ENCODE measurements at regions not wholly inside any gene's neighbourhood (a gene's known extent, or its start where the extent isn't known, plus 50 kb on each side); places are given as distances from the start of the nearest gene placed in this dataset.

GRCh38 chr2:59850554-59850953 is 702.9 kb downstream of the BCL11A start:
- H3K4me3 ChIP-seq (replicated peaks; ENCODE audit: insufficient read depth, low read length), result no peak overlapping the region
- no peaks in the 10 kb centered on the region for H3K27me3 ChIP-seq (ENCODE audit: insufficient read depth, poor library complexity, severe bottlenecking)
- TF ChIP-seq, protein P1, sequence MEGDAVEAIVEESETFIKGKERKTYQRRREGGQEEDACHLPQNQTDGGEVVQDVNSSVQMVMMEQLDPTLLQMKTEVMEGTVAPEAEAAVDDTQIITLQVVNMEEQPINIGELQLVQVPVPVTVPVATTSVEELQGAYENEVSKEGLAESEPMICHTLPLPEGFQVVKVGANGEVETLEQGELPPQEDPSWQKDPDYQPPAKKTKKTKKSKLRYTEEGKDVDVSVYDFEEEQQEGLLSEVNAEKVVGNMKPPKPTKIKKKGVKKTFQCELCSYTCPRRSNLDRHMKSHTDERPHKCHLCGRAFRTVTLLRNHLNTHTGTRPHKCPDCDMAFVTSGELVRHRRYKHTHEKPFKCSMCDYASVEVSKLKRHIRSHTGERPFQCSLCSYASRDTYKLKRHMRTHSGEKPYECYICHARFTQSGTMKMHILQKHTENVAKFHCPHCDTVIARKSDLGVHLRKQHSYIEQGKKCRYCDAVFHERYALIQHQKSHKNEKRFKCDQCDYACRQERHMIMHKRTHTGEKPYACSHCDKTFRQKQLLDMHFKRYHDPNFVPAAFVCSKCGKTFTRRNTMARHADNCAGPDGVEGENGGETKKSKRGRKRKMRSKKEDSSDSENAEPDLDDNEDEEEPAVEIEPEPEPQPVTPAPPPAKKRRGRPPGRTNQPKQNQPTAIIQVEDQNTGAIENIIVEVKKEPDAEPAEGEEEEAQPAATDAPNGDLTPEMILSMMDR (IDR thresholded peaks at IDR 0.05; ENCODE audit: insufficient read depth, low read length), result no peak
- TF ChIP-seq, protein P2, sequence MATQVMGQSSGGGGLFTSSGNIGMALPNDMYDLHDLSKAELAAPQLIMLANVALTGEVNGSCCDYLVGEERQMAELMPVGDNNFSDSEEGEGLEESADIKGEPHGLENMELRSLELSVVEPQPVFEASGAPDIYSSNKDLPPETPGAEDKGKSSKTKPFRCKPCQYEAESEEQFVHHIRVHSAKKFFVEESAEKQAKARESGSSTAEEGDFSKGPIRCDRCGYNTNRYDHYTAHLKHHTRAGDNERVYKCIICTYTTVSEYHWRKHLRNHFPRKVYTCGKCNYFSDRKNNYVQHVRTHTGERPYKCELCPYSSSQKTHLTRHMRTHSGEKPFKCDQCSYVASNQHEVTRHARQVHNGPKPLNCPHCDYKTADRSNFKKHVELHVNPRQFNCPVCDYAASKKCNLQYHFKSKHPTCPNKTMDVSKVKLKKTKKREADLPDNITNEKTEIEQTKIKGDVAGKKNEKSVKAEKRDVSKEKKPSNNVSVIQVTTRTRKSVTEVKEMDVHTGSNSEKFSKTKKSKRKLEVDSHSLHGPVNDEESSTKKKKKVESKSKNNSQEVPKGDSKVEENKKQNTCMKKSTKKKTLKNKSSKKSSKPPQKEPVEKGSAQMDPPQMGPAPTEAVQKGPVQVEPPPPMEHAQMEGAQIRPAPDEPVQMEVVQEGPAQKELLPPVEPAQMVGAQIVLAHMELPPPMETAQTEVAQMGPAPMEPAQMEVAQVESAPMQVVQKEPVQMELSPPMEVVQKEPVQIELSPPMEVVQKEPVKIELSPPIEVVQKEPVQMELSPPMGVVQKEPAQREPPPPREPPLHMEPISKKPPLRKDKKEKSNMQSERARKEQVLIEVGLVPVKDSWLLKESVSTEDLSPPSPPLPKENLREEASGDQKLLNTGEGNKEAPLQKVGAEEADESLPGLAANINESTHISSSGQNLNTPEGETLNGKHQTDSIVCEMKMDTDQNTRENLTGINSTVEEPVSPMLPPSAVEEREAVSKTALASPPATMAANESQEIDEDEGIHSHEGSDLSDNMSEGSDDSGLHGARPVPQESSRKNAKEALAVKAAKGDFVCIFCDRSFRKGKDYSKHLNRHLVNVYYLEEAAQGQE (IDR thresholded peaks at IDR 0.05; ENCODE audit: insufficient replicate concordance, low read depth), result no peak
- TF ChIP-seq GABPA (IDR thresholded peaks at IDR 0.05; ENCODE audit: low read depth) (no peak), SPI1 (IDR thresholded peaks at IDR 0.05; ENCODE audit: borderline replicate concordance, low read depth) (no peak), POLR2AphosphoS5 (IDR thresholded peaks at IDR 0.05; ENCODE audit: low read depth) (no peak)
- no peak overlapping the region for H3K27ac ChIP-seq (replicated peaks)
- no peak for DNase-seq (ENCODE audit: low read depth in 1 of 2, low spot score in 1 of 2)

- no peak for DNase-seq (ENCODE audit: low read depth in 1 of 2, low spot score in 1 of 2)
- TF ChIP-seq POLR2AphosphoS5 (IDR thresholded peaks at IDR 0.05; ENCODE audit: low read depth), result no peak
- no peak for TF ChIP-seq SPI1 (IDR thresholded peaks at IDR 0.05; ENCODE audit: borderline replicate concordance, low read depth)
- TF ChIP-seq, protein P2 (IDR thresholded peaks at IDR 0.05; ENCODE audit: insufficient replicate concordance, low read depth), result no peak
- TF ChIP-seq, protein P1 (IDR thresholded peaks at IDR 0.05; ENCODE audit: insufficient read depth, low read length), result no peak
- no peak for TF ChIP-seq GABPA (IDR thresholded peaks at IDR 0.05; ENCODE audit: low read depth)
- Histone ChIP-seq H3K4me3 (replicated peaks; ENCODE audit: insufficient read depth, low read length) (no peak overlapping the region), H3K27me3 (ENCODE audit: insufficient read depth, poor library complexity, severe bottlenecking) (no peaks in the 10 kb centered on the region), H3K27ac (replicated peaks) (no peak overlapping the region)
Measured at GRCh38 chr2:59833941-59834340, 719.5 kb downstream of the BCL11A start.

DNA sequence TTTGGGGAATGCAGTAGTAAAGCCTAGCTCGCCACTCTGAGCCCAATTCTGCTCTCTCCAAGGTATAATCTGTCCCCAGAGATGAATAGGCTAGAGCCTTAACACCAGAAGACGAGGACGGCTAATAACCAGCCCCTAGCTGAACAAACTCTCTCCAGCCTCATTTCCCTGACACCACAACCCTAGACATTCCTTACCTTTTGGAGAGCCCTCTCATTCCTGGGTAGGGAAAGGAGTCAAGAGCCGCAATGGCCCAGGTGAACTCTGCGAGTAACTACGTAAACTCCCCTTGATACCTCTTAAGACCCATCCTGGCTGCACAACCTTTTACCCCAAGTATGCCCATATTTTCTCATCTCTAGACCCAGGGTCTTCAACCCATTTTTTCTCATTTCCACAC is 722.9 kb downstream of the BCL11A start:
- Histone ChIP-seq H3K27ac (replicated peaks) (no peak overlapping the region), H3K27me3 (ENCODE audit: insufficient read depth, poor library complexity, severe bottlenecking) (no peaks in the 10 kb centered on the region), H3K4me3 (replicated peaks; ENCODE audit: insufficient read depth, low read length) (no peak overlapping the region)
- DNase-seq (ENCODE audit: low read depth in 1 of 2, low spot score in 1 of 2), result no peak
- no peak for TF ChIP-seq POLR2AphosphoS5 (IDR thresholded peaks at IDR 0.05; ENCODE audit: low read depth)
- TF ChIP-seq, protein P2 (IDR thresholded peaks at IDR 0.05; ENCODE audit: insufficient replicate concordance, low read depth), result no peak
- TF ChIP-seq, protein P1 (IDR thresholded peaks at IDR 0.05; ENCODE audit: insufficient read depth, low read length), result no peak
- TF ChIP-seq SPI1 (IDR thresholded peaks at IDR 0.05; ENCODE audit: borderline replicate concordance, low read depth), result no peak
- TF ChIP-seq GABPA (IDR thresholded peaks at IDR 0.05; ENCODE audit: low read depth), result no peak

Data from HL-60 (cell line).